ENCODE measurements at regions not wholly inside any gene's neighbourhood (a gene's known extent, or its start where the extent isn't known, plus 50 kb on each side); places are given as distances from the start of the nearest gene placed in this dataset.

DNA sequence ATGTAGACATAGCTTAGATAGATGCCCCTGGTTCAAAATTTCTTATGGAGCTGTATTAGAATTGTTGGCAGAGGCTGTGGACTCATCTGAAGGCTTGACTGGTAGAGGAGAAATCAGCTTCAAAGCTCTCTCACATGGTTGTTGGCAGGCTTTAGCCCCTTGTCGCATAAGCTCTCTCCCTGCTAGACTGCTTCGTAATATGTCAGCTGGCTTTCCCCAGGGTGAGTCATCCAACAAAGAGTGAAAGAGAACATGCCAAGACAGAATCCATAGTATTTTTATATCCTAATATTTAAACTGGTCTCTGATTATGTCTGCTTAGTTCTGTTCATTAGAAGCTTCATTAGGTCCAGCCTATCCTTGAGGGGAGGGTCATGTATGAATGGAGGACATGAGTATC, 427.4 kb upstream of the NAALADL2 start:
- no peaks in the 10 kb centered on the region for H3K4me1 ChIP-seq (ENCODE audit: control insufficient read depth, insufficient read depth, low read length)
- H3K9me3 ChIP-seq (ENCODE audit: control insufficient read depth, low read length) = no peaks in the 10 kb centered on the region
- H3K4me3 ChIP-seq (ENCODE audit: low read length) = no peak overlapping the region
- H3K27ac ChIP-seq (ENCODE audit: low read length) = no peak overlapping the region
- intact Hi-C loops (cut with DNase I) = no loop called here
- DNase-seq (no peak), ATAC-seq (no peak)
- no peaks in the 10 kb centered on the region for H3K27me3 ChIP-seq (ENCODE audit: control insufficient read depth, insufficient read depth)
- 84% methylated on average over 2 of the region's 2 CpGs for WGBS

DNA sequence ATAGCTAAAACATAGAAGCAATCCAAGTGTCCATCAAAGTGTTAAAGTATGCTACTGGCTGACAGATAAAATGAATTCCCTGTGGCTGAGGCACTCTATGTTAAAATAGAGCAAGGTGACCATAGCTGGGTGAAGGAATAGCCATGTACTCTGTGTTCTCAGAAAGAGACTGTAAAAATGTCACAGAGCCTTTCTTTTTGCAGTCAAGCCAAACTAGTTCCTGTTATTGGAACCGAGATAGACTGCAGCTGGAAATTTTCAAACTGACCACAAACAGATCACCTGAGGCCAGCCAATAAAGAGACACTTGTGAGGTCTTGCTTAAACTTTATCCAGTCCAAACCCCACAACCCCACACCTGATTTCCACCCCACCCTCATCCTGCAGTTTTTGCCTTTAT, 422.8 kb upstream of the NAALADL2 start:
- no peaks in the 10 kb centered on the region for H3K27me3 ChIP-seq (ENCODE audit: control insufficient read depth, insufficient read depth)
- 7% methylated on average over 1 of the region's 1 CpG for WGBS
- H3K4me1 ChIP-seq (ENCODE audit: control insufficient read depth, insufficient read depth, low read length) = no peaks in the 10 kb centered on the region
- no peak overlapping the region for H3K4me3 ChIP-seq (ENCODE audit: low read length)
- intact Hi-C loops (cut with DNase I) = no loop called here
- no peak for DNase-seq
- ATAC-seq = no peak
- H3K27ac ChIP-seq (ENCODE audit: low read length) = peak overlapping the region; percentile 53
- no peaks in the 10 kb centered on the region for H3K9me3 ChIP-seq (ENCODE audit: control insufficient read depth, low read length)

DNA sequence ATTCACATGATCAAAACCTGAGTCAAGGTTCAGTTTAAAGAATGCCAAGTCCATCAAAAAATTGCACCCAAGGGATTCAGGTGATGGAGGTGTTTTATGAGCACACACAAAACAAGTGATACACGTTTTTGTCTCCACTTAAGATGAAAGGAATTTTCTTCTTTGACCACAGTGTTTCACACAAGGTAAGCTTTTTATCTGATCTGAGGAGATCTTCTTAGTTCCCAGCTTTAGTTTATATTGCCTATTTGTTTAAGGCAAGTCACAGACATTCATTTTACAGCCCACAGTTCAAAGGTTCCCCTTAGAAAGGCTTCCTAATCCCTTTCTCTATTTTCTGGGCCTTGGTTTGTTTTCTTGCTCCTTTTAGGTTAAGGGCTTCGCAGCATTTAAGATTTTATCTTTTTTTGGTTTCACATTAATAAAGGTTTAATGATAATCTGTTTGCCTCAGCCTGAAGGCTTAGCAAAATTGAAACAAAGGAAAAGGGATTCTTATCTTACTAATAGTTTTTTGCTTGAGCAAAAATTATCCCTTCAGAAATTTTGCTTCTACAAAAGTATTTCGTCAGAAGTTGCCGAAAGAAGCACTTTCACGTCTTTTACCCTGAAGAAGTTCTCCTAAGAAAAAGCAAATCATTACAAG, 420.5 kb upstream of the NAALADL2 start:
- Histone ChIP-seq H3K27me3 (ENCODE audit: control insufficient read depth, insufficient read depth) (no peaks in the 10 kb centered on the region), H3K27ac (ENCODE audit: low read length) (no peak overlapping the region), H3K4me1 (ENCODE audit: control insufficient read depth, insufficient read depth, low read length) (peaks cover 2% of the 10 kb centered on the region), H3K4me3 (ENCODE audit: low read length) (no peak overlapping the region), H3K9me3 (ENCODE audit: control insufficient read depth, low read length) (no peaks in the 10 kb centered on the region)
- DNase-seq = no peak
- 66% methylated on average over 5 of the region's 5 CpGs for WGBS
- intact Hi-C loops (cut with DNase I) = no loop called here
- ATAC-seq = no peak

DNA sequence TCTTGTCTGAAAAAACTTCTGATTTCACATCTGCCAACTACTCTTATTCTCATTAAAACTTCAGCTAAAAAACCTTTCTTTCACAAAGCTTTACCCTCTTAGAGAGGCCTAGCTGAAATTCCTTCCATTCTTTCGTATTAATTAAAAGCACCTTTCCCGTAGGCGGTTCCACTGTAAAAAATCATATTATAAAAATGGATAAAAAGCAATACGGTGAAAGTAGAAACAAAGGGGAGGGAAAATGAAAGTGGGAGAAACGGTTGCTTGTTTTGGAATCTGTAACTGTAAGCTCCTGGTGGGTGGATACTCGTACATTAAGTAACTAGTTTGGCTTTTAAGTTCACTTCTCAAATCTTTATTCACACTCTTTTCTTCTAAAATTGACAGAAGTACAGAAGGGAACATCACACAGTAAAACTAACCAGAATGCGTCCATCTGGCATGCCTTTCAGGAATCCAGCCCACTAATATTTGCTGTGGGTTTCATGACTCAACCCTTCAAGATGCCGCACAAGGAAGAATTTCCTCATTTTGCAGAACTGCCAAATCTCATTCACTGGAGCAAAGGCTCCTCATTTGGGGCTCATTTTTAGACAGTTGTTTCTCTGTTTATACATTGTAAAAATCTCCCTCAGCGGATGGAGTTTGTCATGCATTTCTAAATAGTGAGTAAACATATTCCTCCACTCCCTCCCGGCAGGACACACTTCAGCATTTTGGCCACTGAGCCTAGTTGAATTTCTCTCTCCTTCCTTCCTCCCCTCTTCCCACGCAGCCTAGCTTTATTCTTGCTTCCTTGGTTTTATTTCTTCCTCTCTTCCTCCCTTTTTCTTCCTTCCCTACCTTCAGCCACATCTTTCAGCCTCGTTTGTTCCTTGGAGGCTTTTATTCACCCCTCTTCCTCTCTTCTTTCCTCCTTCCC, 419.5 kb upstream of the NAALADL2 start:
- peaks cover 2% of the 10 kb centered on the region for H3K4me1 ChIP-seq (ENCODE audit: control insufficient read depth, insufficient read depth, low read length)
- WGBS = 35% methylated on average over 12 of the region's 12 CpGs
- intact Hi-C loops (cut with DNase I) = loop anchor here in 1 of 4 donors (10.0 kb wide), 1 partner anchor 355 kb away; no protein-coding TSS in a partner anchor
- H3K27me3 ChIP-seq (ENCODE audit: control insufficient read depth, insufficient read depth) = no peaks in the 10 kb centered on the region
- DNase-seq (peak in 2 of 3 donors; percentile 33 to 37), ATAC-seq (peak; percentile 24 to 43)
- H3K4me3 ChIP-seq (ENCODE audit: low read length) = peak overlapping the region; percentile 68
- no peaks in the 10 kb centered on the region for H3K9me3 ChIP-seq (ENCODE audit: control insufficient read depth, low read length)
- H3K27ac ChIP-seq (ENCODE audit: low read length) = peak overlapping the region; percentile 92

DNA sequence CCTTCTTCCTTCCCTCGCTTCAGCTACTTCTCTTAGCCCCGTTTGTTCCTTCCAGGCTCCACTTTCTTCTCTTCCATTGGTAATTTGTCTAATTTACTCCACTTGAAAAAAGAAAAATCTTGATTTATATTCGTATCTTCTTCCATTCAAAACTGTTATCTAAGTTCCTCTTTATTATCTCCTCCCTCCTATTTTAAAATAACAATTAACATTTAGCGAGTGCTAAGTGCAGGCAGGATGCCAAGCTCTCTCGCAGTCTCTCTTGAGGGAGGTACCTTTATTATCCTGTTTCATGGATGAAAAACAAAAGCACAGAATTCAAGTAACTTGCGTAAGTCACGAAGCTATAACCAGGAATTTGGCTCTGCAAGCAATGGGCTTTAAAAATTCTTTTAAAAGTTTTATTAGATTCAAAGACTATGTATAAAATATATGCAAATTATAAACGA, 418.9 kb upstream of the NAALADL2 start:
- no peak for ATAC-seq
- no peaks in the 10 kb centered on the region for H3K27me3 ChIP-seq (ENCODE audit: control insufficient read depth, insufficient read depth)
- peak overlapping the region; percentile 92 for H3K27ac ChIP-seq (ENCODE audit: low read length)
- H3K4me1 ChIP-seq (ENCODE audit: control insufficient read depth, insufficient read depth, low read length) = peaks cover 2% of the 10 kb centered on the region
- H3K9me3 ChIP-seq (ENCODE audit: control insufficient read depth, low read length) = no peaks in the 10 kb centered on the region
- intact Hi-C loops (cut with DNase I) = loop anchor here in 1 of 4 donors (10.0 kb wide), 1 partner anchor 355 kb away; no protein-coding TSS in a partner anchor
- DNase-seq = peak in 2 of 3 donors; percentile 41 to 66
- WGBS = under 1% methylated on average over 8 of the region's 8 CpGs
- peak overlapping the region; percentile 68 for H3K4me3 ChIP-seq (ENCODE audit: low read length)

DNA sequence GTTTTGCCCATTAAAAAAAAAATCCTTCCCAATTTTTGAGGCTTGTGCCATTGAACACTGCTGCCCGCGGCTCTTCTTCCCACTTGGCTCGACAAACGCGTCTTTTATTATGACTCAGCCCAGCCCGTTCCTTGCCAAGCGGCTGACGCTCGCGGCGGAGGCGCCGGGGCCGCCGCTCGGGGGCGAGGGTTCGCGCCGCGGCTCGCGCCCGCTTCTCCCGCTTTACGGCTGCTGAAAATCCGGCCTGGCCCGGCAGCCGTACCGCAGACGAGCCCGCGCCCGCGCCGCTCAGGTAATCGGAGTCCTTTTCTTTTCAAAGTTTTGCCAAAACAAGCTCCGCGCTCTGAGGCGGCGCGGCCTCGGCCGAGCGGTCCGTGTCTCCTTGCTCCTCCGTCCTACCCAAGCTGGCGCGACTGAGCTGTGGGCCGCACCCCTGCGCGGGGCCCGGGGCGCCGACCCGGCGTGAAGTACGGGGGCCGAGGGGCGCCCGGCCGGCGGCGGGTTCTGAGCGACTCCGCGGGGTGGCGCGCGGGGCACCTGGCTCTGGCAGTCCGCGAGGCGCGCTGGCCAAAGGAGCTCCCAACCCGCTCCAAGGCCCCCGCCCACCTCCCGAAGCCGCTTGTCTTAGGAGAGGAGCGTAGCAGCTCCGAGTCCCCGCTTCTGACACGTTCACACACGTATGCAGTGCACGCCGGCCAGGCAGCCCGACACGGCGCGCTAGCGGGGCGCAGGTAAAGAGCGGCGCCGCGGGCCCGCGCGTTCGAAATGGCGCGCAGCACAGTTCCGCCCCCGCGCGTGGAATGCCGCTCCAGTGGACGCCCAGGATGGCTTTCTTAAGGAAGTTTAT, 418.2 kb upstream of the NAALADL2 start:
- Histone ChIP-seq H3K27me3 (ENCODE audit: control insufficient read depth, insufficient read depth) (no peaks in the 10 kb centered on the region), H3K27ac (ENCODE audit: low read length) (peak overlapping the region; percentile 95), H3K4me1 (ENCODE audit: control insufficient read depth, insufficient read depth, low read length) (peaks cover 2% of the 10 kb centered on the region), H3K4me3 (ENCODE audit: low read length) (peak overlapping the region; percentile 68), H3K9me3 (ENCODE audit: control insufficient read depth, low read length) (no peaks in the 10 kb centered on the region)
- intact Hi-C loops (cut with DNase I) = loop anchor here in 1 of 4 donors (10.0 kb wide), 1 partner anchor 354 kb away; no protein-coding TSS in a partner anchor
- under 1% methylated on average over 106 of the region's 107 CpGs for WGBS
- peak; percentile 91 to 92 for ATAC-seq
- peak; percentile 88 to 95 (median 95) for DNase-seq

DNA sequence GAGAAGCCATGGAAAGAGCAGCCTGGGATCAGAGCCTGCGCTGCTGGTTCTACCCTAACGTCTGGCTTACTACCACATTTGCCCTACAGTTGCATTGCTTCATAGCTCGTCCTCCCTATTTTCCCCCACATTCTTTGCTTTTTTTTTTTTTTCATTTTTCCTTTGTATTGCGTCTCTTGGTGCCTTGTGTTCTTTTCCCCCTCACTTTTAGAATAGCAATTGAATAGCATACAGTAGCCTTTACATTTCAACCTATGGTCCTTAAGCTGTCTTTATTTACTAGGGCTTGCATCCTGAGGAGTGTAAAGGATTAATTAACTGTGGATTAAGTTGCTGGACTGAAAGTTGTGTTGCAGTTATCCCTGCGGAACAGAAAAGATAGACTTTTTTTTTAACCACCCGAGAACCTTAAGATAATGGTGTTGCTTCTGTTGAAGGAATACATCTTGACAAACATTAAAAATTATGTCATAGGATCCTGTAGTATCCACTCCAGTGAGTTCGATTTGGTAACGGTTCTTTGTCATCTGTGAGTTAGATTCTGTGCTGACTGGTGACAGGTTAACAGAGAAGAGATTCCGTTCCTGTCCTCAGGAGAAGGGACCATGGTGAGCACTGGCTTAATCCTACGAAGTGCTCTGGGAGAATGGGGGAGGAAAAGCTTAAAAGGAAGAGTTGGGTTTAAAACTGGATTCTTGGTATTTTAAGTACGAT, 417.4 kb upstream of the NAALADL2 start:
- ATAC-seq (no peak), DNase-seq (no peak)
- intact Hi-C loops (cut with DNase I) = loop anchor here in 1 of 4 donors (10.0 kb wide), 1 partner anchor 353 kb away; no protein-coding TSS in a partner anchor
- Histone ChIP-seq H3K27ac (ENCODE audit: low read length) (peak overlapping the region; percentile 95), H3K9me3 (ENCODE audit: control insufficient read depth, low read length) (no peaks in the 10 kb centered on the region), H3K4me3 (ENCODE audit: low read length) (peak overlapping the region; percentile 68), H3K27me3 (ENCODE audit: control insufficient read depth, insufficient read depth) (no peaks in the 10 kb centered on the region), H3K4me1 (ENCODE audit: control insufficient read depth, insufficient read depth, low read length) (peaks cover 2% of the 10 kb centered on the region)
- WGBS = 5% methylated on average over 11 of the region's 11 CpGs

DNA sequence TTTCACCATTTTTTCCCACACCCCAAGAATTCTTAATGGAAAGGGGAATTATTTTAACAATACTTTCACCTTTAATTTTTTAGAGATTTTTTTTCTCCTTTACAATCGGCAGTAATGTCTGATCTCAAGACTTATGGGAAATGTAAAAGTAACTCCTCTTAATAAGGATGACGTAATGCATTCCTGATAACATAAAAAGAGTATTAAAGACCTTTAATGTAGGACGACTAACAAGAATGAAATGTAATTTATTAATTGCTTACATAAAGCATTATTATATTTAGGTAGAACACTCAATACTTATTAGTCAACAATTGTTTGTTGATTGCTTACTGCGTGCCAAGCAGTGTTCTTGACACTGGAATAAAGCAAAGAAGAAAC, 416.8 kb upstream of the NAALADL2 start:
- Histone ChIP-seq H3K4me3 (ENCODE audit: low read length) (peak overlapping the region; percentile 68), H3K9me3 (ENCODE audit: control insufficient read depth, low read length) (no peaks in the 10 kb centered on the region), H3K27ac (ENCODE audit: low read length) (no peak overlapping the region), H3K27me3 (ENCODE audit: control insufficient read depth, insufficient read depth) (no peaks in the 10 kb centered on the region), H3K4me1 (ENCODE audit: control insufficient read depth, insufficient read depth, low read length) (peaks cover 2% of the 10 kb centered on the region)
- 43% methylated on average over 4 of the region's 4 CpGs for WGBS
- DNase-seq = no peak
- no peak for ATAC-seq
- intact Hi-C loops (cut with DNase I) = loop anchor here in 1 of 4 donors (10.0 kb wide), 1 partner anchor 353 kb away; no protein-coding TSS in a partner anchor

DNA sequence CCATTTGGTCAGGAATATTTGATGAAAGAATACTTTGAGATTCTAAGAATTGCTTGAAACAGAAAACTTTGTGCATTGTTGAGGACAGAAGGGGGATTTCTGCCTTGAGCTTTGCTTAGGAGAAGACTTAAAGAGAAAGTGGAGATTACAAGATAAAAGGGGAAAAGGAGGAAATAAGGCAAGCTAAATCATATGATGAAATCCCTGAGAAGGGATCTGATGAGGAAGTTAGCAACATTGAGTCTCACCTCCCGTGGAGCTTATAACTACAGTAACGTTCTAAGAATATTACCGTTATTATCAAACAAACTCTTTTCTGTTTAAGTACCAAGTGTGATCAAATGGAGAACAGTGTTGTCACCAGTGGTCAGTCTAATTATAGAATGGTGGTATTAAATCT, 414.7 kb upstream of the NAALADL2 start:
- 57% methylated on average over 3 of the region's 3 CpGs for WGBS
- no peak overlapping the region for H3K27ac ChIP-seq (ENCODE audit: low read length)
- intact Hi-C loops (cut with DNase I) = loop anchor here in 1 of 4 donors (10.0 kb wide), 1 partner anchor 350 kb away; no protein-coding TSS in a partner anchor
- no peak overlapping the region for H3K4me3 ChIP-seq (ENCODE audit: low read length)
- no peak for DNase-seq
- ATAC-seq = no peak
- peaks cover 2% of the 10 kb centered on the region for H3K4me1 ChIP-seq (ENCODE audit: control insufficient read depth, insufficient read depth, low read length)
- no peaks in the 10 kb centered on the region for H3K9me3 ChIP-seq (ENCODE audit: control insufficient read depth, low read length)
- no peaks in the 10 kb centered on the region for H3K27me3 ChIP-seq (ENCODE audit: control insufficient read depth, insufficient read depth)

DNA sequence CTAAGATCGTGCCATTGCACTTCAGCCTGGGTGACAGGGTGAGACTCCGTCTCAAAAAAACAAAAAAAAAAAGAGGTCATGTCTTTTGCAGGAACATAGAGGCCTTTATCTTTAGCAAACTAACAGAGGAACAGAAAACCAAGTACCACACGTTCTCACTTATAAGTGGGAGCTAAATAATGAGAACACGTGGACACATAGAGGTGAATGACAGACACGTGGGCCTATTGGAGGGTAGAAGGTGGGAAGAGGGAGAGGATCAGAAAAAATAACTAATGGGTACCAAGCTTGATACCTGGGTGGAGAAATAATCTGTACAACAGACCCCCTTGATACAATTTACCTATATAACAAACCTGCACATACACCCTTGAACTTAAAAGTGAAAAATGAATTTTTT, 401.4 kb upstream of the NAALADL2 start:
- no peak overlapping the region for H3K27ac ChIP-seq (ENCODE audit: low read length)
- DNase-seq = no peak
- no peaks in the 10 kb centered on the region for H3K27me3 ChIP-seq (ENCODE audit: control insufficient read depth, insufficient read depth)
- no peaks in the 10 kb centered on the region for H3K9me3 ChIP-seq (ENCODE audit: control insufficient read depth, low read length)
- ATAC-seq = no peak
- H3K4me3 ChIP-seq (ENCODE audit: low read length) = no peak overlapping the region
- intact Hi-C loops (cut with DNase I) = no loop called here
- WGBS = 71% methylated on average over 5 of the region's 5 CpGs
- no peaks in the 10 kb centered on the region for H3K4me1 ChIP-seq (ENCODE audit: control insufficient read depth, insufficient read depth, low read length)
